GM12874 (cell line): ENCODE measurements at regions not wholly inside any gene's neighbourhood (a gene's known extent, or its start where the extent isn't known, plus 50 kb on each side); places are given as distances from the start of the nearest gene placed in this dataset.

Source experiments
- TF ChIP-seq, protein P1 (sequence below): IDR thresholded peaks from 2 replicates; pipeline ENCODE4 v1.5.1; 2011; ENCODE audit warnings: low read depth, mild to moderate bottlenecking, control low read depth, low read length, moderate library complexity; ENCODE audit not compliant: insufficient read depth

DNA sequence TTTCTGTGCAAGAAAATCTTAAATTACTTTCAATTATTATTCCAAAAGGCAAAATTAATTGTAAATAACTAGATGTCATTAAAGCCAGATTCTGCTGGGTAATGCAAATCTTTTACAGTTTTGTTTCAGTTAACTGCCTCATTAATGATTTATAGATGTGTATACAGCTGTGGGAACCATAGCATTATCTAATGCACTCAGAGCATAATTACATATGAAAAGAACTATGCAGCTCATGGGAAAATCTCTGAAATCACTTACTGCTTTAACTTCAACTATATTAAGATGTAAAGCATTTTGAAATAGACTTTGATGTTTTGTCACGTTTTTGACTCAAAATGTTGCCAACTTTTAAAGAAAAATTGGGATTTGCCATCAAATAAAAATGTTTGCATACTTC lies 630.3 kb upstream of the KLHL4 start:
- TF ChIP-seq, protein P1, sequence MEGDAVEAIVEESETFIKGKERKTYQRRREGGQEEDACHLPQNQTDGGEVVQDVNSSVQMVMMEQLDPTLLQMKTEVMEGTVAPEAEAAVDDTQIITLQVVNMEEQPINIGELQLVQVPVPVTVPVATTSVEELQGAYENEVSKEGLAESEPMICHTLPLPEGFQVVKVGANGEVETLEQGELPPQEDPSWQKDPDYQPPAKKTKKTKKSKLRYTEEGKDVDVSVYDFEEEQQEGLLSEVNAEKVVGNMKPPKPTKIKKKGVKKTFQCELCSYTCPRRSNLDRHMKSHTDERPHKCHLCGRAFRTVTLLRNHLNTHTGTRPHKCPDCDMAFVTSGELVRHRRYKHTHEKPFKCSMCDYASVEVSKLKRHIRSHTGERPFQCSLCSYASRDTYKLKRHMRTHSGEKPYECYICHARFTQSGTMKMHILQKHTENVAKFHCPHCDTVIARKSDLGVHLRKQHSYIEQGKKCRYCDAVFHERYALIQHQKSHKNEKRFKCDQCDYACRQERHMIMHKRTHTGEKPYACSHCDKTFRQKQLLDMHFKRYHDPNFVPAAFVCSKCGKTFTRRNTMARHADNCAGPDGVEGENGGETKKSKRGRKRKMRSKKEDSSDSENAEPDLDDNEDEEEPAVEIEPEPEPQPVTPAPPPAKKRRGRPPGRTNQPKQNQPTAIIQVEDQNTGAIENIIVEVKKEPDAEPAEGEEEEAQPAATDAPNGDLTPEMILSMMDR: no peak

DNA sequence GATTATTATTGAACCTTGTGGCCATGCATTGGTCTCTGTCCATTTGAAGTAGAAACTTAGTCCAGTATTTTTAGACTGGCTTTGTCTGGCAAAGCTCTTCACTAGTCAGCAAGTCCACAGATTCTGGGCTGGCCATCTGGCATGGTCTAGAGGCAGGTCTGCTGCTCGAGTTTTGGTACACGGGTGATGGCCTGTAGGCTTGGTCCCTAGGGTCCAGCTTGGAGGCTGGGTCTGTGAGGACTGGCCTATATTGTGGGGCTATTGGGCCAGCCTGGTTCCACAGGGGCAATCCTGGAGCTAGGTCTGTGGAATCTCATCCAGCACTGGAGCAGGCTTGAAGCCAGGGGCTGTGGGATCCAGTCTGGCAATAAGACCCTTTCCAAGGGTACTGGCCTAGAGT lies 607.6 kb upstream of the KLHL4 start:
- TF ChIP-seq, protein P1: no peak

DNA sequence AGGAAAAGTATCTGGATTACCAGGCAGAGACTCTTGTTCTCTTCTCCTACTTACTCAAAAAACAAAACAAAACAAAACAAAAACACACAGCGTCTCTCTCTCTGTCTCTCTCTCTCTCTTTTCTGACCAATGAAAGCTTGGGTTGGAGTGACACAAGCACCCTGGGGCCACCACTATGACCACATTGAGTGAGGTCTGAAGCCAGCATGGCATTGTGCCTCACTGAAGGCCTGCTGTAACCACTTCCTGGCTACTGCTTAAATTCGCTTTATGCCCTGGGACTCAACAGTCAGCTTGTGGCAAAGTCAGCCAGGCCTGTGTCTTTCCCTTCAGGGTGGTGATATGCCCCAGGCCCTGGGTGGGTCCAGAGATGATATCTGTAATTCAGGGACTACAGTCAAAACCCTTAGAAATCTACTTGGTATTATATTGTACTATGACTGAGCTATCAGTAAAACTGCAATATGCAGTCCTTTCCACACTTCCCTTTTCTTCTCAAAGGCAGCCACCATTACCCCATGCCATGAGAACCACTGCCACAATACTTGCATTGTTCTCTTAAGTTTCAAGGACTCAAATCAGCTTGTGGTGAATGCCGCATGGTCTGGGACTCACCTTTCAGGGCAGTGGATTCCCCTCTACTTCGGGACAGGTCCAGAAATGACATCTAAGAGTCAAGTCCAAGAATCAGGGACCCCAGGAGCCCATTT lies 606.8 kb upstream of the KLHL4 start:
- TF ChIP-seq, protein P1: no peak

DNA sequence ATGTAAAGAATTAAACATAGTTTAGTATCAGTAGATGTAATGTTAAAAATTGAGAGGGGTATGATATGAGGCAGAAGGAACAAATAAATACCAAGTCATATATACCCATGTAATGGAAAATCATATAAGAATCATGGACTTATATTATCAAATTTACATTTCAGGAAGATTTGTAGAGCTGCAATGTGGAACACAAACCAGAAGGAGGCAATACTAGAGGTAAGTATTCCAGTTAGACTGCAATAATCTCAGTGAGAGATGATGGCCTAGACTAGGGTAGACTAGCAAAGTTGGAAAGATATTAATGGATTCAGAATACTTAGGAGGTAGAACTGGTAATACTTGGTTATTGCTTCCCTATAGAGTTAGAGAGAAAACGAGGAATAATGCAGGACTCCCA lies 603.0 kb upstream of the KLHL4 start:
- TF ChIP-seq, protein P1: no peak

DNA sequence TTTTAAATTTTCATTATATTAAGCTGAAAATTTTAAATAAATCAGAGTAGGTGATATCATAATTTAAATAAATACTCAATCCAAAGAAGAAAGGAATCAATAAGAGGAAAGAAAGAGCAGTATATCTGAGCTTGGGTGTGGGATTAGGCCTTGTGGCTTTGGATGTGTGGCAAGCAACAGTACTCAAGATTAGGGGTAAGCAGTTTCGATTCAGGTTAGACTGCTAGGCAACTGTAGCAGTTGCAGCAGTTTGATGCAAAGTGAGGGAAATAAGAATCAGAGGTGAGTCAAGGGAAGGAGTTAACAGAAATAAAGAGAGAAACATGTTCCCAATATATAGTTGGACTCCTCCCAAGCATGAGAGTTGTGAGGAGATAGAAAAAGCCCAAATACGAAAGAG lies 599.6 kb upstream of the KLHL4 start:
- TF ChIP-seq, protein P1: no peak

DNA sequence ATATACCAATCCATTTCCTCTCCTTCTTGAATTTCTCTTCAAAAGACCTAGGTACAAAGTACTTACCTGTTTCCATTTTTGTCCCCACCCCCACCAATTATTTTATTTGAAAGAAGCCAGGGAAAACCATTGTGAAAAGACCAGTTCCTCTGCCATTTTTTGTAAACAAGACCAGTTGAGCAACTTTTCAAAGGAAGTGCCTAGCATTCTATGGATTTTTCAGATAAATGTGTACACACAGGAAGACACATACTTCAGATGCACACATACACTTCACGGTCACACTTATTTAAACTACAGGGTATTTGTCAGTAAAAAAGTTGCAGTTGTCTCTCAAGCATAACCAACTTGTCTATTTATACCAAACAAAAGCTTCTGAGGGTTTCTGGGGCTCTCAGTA lies 587.2 kb upstream of the KLHL4 start:
- TF ChIP-seq, protein P1: no peak

DNA sequence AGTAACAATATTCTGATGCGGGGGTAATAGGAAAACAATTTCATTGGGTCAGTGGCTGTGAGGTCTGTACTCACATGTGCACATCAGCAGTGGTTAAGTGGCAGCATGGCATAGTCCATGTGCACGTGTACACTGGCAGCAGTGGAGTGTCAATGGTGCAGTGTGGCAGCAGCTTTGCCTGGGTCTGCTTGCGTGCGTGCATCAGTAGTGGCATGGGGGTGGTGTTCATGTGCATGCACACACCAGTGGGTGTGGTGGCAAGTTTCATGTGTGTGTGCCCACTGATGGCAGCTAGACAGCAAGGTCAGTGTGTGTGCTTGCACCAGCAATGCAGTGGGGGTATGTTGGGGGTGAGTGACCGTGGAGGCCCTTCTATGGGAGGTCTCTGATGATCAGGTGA lies 581.6 kb upstream of the KLHL4 start:
- TF ChIP-seq, protein P1: no peak
